ENCODE measurements at regions not wholly inside any gene's neighbourhood (a gene's known extent, or its start where the extent isn't known, plus 50 kb on each side); places are given as distances from the start of the nearest gene placed in this dataset.

- TF ChIP-seq CTCF (IDR thresholded peaks at IDR 0.05 in 4 of 5, conservative IDR thresholded peaks at IDR 0.05 in 1 of 5) (no peak), POLR2A (IDR thresholded peaks at IDR 0.05) (no peak)
- Histone ChIP-seq H3K27me3 (no peaks in the 10 kb centered on the region), H3K4me1 (no peaks in the 10 kb centered on the region), H3K9me3 (no peaks in the 10 kb centered on the region), H3K36me3 (no peaks in the 10 kb centered on the region), H3K27ac (no peak overlapping the region), H3K4me3 (no peak overlapping the region)
- intact Hi-C loops (cut with DNase I; ENCODE audit: low total_unique reads) (no loop called here), in situ Hi-C loops (cut with MboI; ENCODE audit: low sequenced_read_pairs in 4 of 4) (no loop called here)
- DNase-seq (no peak), ATAC-seq (no peak)
These were observed 370.6 kb upstream of the TBL1XR1 start for GRCh38 chr3:177567833-177568232.

- H3K4me1 ChIP-seq = no peaks in the 10 kb centered on the region
- no peaks in the 10 kb centered on the region for H3K9me3 ChIP-seq
- intact Hi-C loops (cut with DNase I; ENCODE audit: low total_unique reads) (no loop called here), in situ Hi-C loops (cut with MboI; ENCODE audit: low sequenced_read_pairs in 4 of 4) (no loop called here)
- no peak overlapping the region for H3K4me3 ChIP-seq
- no peak for ATAC-seq
- DNase-seq = no peak
- H3K27ac ChIP-seq = no peak overlapping the region
- H3K27me3 ChIP-seq = no peaks in the 10 kb centered on the region
- no peaks in the 10 kb centered on the region for H3K36me3 ChIP-seq
- TF ChIP-seq POLR2A (IDR thresholded peaks at IDR 0.05) = no peak
- no peak for TF ChIP-seq CTCF (IDR thresholded peaks at IDR 0.05 in 4 of 5, conservative IDR thresholded peaks at IDR 0.05 in 1 of 5)
These were observed 371.9 kb upstream of the TBL1XR1 start for GRCh38 chr3:177569193-177569592.

- Histone ChIP-seq H3K4me1 (no peaks in the 10 kb centered on the region), H3K9me3 (no peaks in the 10 kb centered on the region), H3K27ac (no peak overlapping the region), H3K4me3 (no peak overlapping the region), H3K36me3 (no peaks in the 10 kb centered on the region), H3K27me3 (no peaks in the 10 kb centered on the region)
- no peak for DNase-seq
- in situ Hi-C loops (cut with MboI; ENCODE audit: low sequenced_read_pairs in 4 of 4) (no loop called here), intact Hi-C loops (cut with DNase I; ENCODE audit: low total_unique reads) (no loop called here)
- ATAC-seq = no peak
- no peak for TF ChIP-seq CTCF (IDR thresholded peaks at IDR 0.05 in 4 of 5, conservative IDR thresholded peaks at IDR 0.05 in 1 of 5)
- TF ChIP-seq POLR2A (IDR thresholded peaks at IDR 0.05) = no peak
These were observed 372.8 kb upstream of the TBL1XR1 start for GRCh38 chr3:177569875-177570657.

- TF ChIP-seq POLR2A (IDR thresholded peaks at IDR 0.05) (no peak), CTCF (IDR thresholded peaks at IDR 0.05 in 4 of 5, conservative IDR thresholded peaks at IDR 0.05 in 1 of 5) (no peak)
- ATAC-seq = no peak
- no peak overlapping the region for H3K27ac ChIP-seq
- DNase-seq = no peak
- in situ Hi-C loops (cut with MboI; ENCODE audit: low sequenced_read_pairs in 4 of 4) = no loop called here
- H3K9me3 ChIP-seq = no peaks in the 10 kb centered on the region
- H3K27me3 ChIP-seq = no peaks in the 10 kb centered on the region
- no peaks in the 10 kb centered on the region for H3K4me1 ChIP-seq
- no peak overlapping the region for H3K4me3 ChIP-seq
- intact Hi-C loops (cut with DNase I; ENCODE audit: low total_unique reads) = no loop called here
- H3K36me3 ChIP-seq = no peaks in the 10 kb centered on the region
These were observed 374.1 kb upstream of the TBL1XR1 start for GRCh38 chr3:177571271-177571943.
